Ishikawa (cell line): ENCODE measurements at regions not wholly inside any gene's neighbourhood (a gene's known extent, or its start where the extent isn't known, plus 50 kb on each side); places are given as distances from the start of the nearest gene placed in this dataset.

Experiments used
- CEBPB ChIP-seq: IDR thresholded peaks from 2 replicates; pipeline ENCODE4 v1.6.1; 2012
- CREB1 ChIP-seq: IDR thresholded peaks from 2 replicates; pipeline ENCODE4 v1.6.1; 2012; ENCODE audit warnings: low read depth
- EGR1 ChIP-seq: IDR thresholded peaks from 2 replicates; pipeline ENCODE4 v1.6.1; 2012
- EP300 ChIP-seq: IDR thresholded peaks from 2 replicates; pipeline ENCODE4 v1.6.1; 2012; ENCODE audit warnings: borderline replicate concordance
- FOXM1 ChIP-seq: IDR thresholded peaks from 2 replicates; pipeline ENCODE4 v1.6.1; 2012; ENCODE audit warnings: low read depth, borderline replicate concordance
- NFIC ChIP-seq: IDR thresholded peaks from 2 replicates; pipeline ENCODE4 v1.6.1; 2012
- RAD21 ChIP-seq: IDR thresholded peaks from 2 replicates; pipeline ENCODE4 v1.6.1; 2012; ENCODE audit warnings: low read depth
- REST ChIP-seq: IDR thresholded peaks from 2 replicates; pipeline ENCODE4 v1.6.1; 2012; ENCODE audit warnings: low read depth, mild to moderate bottlenecking
- TAF1 ChIP-seq: IDR thresholded peaks from 2 replicates; pipeline ENCODE4 v1.6.1; 2012; ENCODE audit warnings: low read depth, mild to moderate bottlenecking
- TCF12 ChIP-seq: IDR thresholded peaks from 2 replicates; pipeline ENCODE4 v1.6.1; 2012; ENCODE audit warnings: low read depth
- TEAD4 ChIP-seq: IDR thresholded peaks from 2 replicates; pipeline ENCODE4 v1.6.1; 2012
- YY1 ChIP-seq: IDR thresholded peaks from 2 replicates; pipeline ENCODE4 v1.6.1; 2012; ENCODE audit warnings: low read depth
- ZBTB7A ChIP-seq: IDR thresholded peaks from 2 replicates; pipeline ENCODE4 v1.6.1; 2012; ENCODE audit warnings: low read depth
- TF ChIP-seq, protein P1 (sequence below): IDR thresholded peaks from 2 replicates; pipeline ENCODE4 v1.6.1; 2012
- TF ChIP-seq, protein P2 (sequence below): IDR thresholded peaks from 2 replicates; pipeline ENCODE4 v1.6.1; 2012

GRCh38 chr3:111260878-111261277, 189.3 kb downstream of the NECTIN3 start:
- no peak for TF ChIP-seq YY1
- TF ChIP-seq, protein P1, sequence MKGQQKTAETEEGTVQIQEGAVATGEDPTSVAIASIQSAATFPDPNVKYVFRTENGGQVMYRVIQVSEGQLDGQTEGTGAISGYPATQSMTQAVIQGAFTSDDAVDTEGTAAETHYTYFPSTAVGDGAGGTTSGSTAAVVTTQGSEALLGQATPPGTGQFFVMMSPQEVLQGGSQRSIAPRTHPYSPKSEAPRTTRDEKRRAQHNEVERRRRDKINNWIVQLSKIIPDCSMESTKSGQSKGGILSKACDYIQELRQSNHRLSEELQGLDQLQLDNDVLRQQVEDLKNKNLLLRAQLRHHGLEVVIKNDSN, result no peak
- no peak for TF ChIP-seq EGR1
- no peak for TF ChIP-seq REST
- TF ChIP-seq, protein P2, sequence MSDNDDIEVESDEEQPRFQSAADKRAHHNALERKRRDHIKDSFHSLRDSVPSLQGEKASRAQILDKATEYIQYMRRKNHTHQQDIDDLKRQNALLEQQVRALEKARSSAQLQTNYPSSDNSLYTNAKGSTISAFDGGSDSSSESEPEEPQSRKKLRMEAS, result no peak
- no peak for TF ChIP-seq CREB1
- TF ChIP-seq CEBPB, result no peak
- no peak for TF ChIP-seq RAD21
- TF ChIP-seq EP300, result no peak
- no peak for TF ChIP-seq TCF12
- TF ChIP-seq ZBTB7A, result no peak
- TF ChIP-seq TEAD4, result no peak
- no peak for TF ChIP-seq NFIC

- TF ChIP-seq EGR1 (no peak), RAD21 (no peak), TEAD4 (no peak), FOXM1 (no peak), EP300 (no peak), CREB1 (no peak), NFIC (no peak), YY1 (no peak)
- TF ChIP-seq, protein P1, result no peak
Measured at GRCh38 chr3:111269777-111270176, 198.2 kb downstream of the NECTIN3 start.

GRCh38 chr3:111277226-111277625, 205.6 kb downstream of the NECTIN3 start:
- TF ChIP-seq FOXM1 (no peak), EGR1 (no peak), NFIC (no peak), CEBPB (no peak), REST (no peak), EP300 (no peak), ZBTB7A (no peak), TCF12 (no peak), TEAD4 (no peak), TAF1 (no peak)
- TF ChIP-seq, protein P2, result no peak
- TF ChIP-seq, protein P1, result no peak

GRCh38 chr3:111278959-111279358, 207.3 kb downstream of the NECTIN3 start:
- TF ChIP-seq CREB1 (no peak), TCF12 (no peak), TEAD4 (no peak), FOXM1 (no peak), CEBPB (no peak), YY1 (no peak), RAD21 (no peak), REST (no peak), EP300 (no peak), TAF1 (no peak)
- TF ChIP-seq, protein P1, result no peak
- TF ChIP-seq, protein P2, result no peak
